ENCODE measurements at regions not wholly inside any gene's neighbourhood (a gene's known extent, or its start where the extent isn't known, plus 50 kb on each side); places are given as distances from the start of the nearest gene placed in this dataset.

GRCh38 chr11:37394236-37394870 lies 796.3 kb upstream of the RAG2 start:
- TF ChIP-seq JUNB (IDR thresholded peaks at IDR 0.05) (no peak), ELK1 (IDR thresholded peaks at IDR 0.05; ENCODE audit: low read depth, low read length) (no peak), POLR2A (IDR thresholded peaks at IDR 0.05; ENCODE audit: low read length) (no peak), CTCF (IDR thresholded peaks at IDR 0.05) (no peak), NPAS2 (CRISPR knock-in tag; IDR thresholded peaks at IDR 0.05; ENCODE audit: borderline replicate concordance) (no peak), ZC3H11A (IDR thresholded peaks at IDR 0.05) (no peak), JUN (IDR thresholded peaks at IDR 0.05) (no peak), RAD21 (conservative IDR thresholded peaks at IDR 0.05 in 1 of 2, IDR thresholded peaks at IDR 0.05 in 1 of 2) (no peak), CHD2 (IDR thresholded peaks at IDR 0.05; ENCODE audit: low read length, partially characterized antibody) (no peak), RFX5 (IDR thresholded peaks at IDR 0.05) (no peak), CEBPB (IDR thresholded peaks at IDR 0.05) (no peak)
